HK-2 (cell line): ENCODE measurements at regions not wholly inside any gene's neighbourhood (a gene's known extent, or its start where the extent isn't known, plus 50 kb on each side); places are given as distances from the start of the nearest gene placed in this dataset.

Experiments used
- DNase-seq: peaks from one replicate; pipeline ENCODE4 v3.0.0-alpha.2; 2018; ENCODE audit not compliant: unreplicated experiment

DNA sequence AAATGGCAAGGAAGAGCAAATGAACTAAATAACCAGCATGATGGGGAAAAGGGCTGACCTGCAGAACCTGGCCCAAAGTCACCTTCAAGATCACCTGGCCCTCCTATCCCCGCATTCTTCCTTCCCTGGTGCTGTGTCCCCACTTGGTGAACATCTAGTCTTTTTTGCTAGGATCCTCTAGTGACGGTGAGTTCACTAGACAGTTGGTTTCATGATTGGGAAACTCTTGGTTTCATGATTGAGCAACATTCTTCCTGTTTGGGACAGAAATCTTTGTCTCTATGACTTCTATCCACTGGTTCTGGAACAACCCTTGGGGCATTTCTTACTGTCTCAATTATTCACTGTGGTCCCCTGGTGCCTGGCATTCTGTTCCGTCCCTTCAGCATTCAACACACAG lies 50.2 kb upstream of the DAB2IP start:
- DNase-seq = no peak
